Kidney tubule cell (primary cell): ENCODE measurements at regions not wholly inside any gene's neighbourhood (a gene's known extent, or its start where the extent isn't known, plus 50 kb on each side); places are given as distances from the start of the nearest gene placed in this dataset.
"Not testable (repeated sequence)": the region's sequence is repeated elsewhere in the genome, so short reads cannot be mapped to it uniquely, and the experiment has no call there.

Experiments
- DNase-seq: peaks from one replicate; pipeline ENCODE4 v3.0.0-alpha.2; 2018; ENCODE audit warnings: low spot score

- peak; percentile 52 for DNase-seq
These were observed 84.1 kb upstream of the SIRPA start for GRCh38 chr20:1810926-1811620.

DNA sequence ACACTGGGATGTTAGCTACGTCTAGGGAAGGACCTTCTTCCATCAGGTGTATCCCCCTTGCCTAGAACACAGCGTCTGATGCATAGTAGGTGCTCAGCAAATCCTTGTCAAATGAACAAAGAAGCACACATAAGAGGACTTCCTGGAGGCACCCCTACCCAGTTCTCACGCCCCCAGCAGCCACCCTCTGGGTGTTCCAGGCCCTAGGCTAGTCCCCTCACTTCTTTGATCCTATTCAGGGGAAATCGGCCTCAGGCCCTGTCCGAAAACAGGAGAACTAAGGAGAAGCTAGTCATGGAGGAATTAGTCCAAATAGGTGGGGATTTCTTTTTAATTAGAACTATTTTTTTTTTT lies 84.7 kb upstream of the SIRPA start:
- DNase-seq = no peak

DNA sequence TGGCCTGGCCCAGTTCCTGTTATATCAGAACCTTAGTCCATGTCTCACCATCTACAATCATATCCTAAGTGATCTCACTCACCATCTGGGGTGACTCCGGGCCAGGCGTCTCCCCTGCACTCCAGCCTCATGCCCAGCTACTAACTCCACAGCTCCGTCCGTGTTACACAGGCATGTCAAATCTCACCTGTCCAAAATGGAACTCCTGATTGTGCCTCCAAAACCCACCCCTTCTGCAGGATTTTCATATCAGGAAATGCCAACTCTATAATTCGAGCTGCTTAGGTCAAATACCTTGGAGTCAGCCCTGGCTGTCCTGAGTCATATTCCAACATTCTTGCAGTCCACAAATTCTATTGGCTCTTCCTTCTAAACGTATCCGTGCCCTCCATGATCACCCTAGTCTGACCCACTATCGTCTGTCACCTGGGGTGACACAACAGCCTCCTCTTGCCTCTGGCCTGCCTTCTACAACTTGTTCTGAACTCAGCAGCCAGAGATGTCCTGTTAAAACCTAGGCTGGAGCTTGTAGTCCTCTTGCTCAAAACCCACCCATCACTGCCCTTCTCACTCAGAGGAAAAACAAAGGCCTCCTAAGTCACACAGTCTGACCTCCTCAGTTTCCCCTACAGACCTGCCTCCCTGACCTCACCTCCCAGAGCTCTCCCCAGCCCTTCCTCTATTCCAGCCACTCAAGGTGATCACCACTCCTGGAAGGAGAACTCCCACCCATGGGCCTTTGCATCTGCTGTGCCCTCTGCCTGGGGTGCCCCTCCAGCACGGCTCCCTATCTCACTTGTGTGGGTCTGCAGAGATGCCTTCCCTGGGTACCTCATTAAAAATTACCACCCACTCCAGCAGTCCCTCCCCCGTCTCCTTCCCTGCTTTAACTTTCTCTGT lies 85.3 kb upstream of the SIRPA start:
- peak; percentile 99 for DNase-seq

DNA sequence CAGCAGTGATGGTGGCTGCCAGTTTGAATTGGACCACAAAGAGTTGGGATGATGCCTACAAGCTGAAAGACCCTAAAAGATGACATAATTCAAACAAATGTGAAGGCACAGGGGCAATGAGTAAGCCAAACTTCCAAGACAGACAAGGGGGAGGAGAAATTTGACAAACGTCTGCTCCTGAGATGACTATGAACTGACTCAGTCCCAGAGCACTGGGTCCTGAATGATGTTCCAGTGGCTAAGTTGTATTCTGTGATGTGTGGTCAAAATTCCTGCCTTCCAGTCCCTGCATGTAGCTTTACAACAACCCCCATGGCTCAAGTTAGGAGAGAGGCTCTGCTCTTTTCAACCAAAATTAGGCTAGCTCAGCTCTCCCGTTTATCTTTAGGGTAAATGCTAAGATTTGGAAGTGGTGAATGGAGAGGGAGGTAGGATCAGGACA lies 86.1 kb upstream of the SIRPA start:
- DNase-seq = peak; percentile 97

- no peak for DNase-seq
These were observed 87.1 kb upstream of the SIRPA start for GRCh38 chr20:1808101-1808500.

DNA sequence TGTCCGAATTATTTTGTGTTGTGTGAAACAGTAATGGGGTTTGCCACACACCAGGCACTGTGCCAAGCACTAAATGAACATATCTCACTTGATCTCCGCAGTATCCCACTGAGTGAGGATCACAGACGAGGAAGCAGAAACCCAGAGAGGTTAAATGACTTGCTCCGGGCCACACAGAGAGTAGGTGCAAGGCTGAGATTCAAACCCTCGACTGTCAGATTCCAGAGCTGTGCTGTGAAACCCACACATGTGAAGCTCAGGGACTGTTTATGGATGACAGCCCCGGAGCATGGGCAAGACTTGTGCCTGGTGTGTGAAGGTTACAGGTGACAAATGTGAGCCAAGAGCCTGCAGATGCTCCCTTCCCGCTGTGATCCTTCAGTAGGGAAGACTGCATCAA lies 87.8 kb upstream of the SIRPA start:
- no peak for DNase-seq

- DNase-seq = no peak
These were observed 88.8 kb upstream of the SIRPA start for GRCh38 chr20:1806456-1806855.

GRCh38 chr20:1805816-1806215 lies 89.4 kb upstream of the SIRPA start:
- DNase-seq = no peak

- DNase-seq = peak; percentile 78
These were observed 90.0 kb upstream of the SIRPA start for GRCh38 chr20:1805161-1805581.

- DNase-seq = no peak
These were observed 90.7 kb upstream of the SIRPA start for GRCh38 chr20:1804554-1804956.

GRCh38 chr20:1803932-1804501 lies 91.2 kb upstream of the SIRPA start:
- DNase-seq = no peak

DNA sequence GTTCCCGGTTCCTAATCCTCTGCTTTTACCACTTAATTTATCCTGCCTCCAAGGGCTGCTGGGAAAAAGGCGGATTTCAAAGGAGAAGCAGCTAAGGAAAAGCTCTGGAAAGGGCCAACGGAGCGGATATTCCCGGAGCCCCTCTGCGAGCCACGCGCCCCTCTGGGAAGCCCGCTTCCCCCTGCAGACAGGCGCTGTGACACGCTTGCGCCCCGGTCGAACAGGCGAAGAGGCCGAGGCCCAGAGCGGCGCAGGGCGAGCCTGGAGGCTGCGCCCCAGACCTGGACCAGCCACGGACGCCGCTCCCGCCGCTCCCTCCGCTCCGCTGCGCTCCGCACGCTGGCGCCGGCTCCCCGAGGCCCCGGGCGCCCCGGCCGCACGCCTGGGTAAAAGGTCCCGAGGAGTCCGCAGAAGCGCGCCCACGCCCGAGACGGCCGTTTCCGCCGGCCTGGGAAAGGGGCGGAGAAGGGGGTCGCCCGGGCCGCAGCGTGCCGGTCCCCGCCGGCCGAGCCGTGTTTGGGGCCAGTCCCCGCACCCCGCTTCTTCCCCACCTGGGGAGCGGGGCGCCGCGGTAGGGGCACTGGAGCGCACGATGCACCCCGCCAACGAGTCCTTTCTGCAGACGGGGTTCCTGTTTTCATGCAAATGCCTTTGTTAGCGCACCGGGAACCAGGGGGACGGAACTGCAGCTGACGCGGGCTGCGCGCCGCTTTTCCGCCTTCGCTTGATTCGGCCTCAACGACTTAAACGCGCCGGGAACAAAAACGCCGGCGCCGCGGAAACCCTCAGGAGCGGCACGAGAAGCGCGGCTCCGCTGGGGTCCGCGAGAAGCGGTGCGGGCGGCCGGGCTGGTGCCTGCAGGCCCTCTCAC lies 91.9 kb upstream of the SIRPA start:
- peak; percentile 69 for DNase-seq

GRCh38 chr20:1802385-1803060 lies 92.7 kb upstream of the SIRPA start:
- peak; percentile 79 for DNase-seq

- no peak for DNase-seq
These were observed 93.3 kb upstream of the SIRPA start for GRCh38 chr20:1801929-1802306.

- no peak for DNase-seq
These were observed 93.8 kb upstream of the SIRPA start for GRCh38 chr20:1801225-1801928.

DNA sequence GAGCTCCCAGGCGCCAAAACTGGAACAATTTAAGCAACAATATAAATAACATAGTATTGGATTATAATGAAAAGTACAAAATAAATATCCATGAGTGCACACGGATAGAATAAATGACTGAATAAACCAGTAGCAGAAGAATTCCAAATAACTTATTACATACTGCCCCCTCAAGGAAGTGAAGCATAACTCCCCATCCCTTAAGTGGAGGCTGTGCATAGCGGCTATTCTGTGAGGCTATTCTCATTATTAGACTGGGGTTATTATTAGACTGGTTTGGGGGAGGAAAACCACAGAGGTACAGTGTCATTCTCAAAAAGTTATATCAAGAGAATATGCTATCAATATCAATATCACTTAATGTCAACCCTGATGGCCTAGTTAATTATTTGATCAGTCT lies 94.4 kb upstream of the SIRPA start:
- DNase-seq = peak; percentile 53

- DNase-seq = no peak
These were observed 95.0 kb upstream of the SIRPA start for GRCh38 chr20:1800180-1800579.

DNA sequence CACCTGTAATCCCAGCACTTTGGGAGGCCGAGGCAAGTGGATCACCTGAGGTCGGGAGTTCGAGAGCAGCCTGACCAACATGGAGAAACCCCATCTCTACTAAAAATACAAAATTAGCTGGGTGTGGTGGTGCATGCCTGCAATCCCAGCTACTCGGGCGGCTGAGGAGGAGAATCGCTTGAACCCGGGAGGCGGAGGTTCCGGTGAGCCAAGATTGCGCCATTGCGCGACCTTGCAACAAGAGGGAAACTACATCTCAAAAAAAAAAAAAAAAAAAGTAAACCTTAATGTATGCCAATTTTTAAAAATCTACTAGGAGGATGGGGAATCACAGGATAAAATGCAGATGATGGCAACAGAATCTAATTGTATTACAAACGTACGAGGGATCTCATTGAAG lies 95.5 kb upstream of the SIRPA start:
- DNase-seq = not testable (repeated sequence)

- DNase-seq = no peak
These were observed 96.2 kb upstream of the SIRPA start for GRCh38 chr20:1798982-1799381.

GRCh38 chr20:1793821-1794220 lies 101.4 kb upstream of the SIRPA start:
- no peak for DNase-seq

DNA sequence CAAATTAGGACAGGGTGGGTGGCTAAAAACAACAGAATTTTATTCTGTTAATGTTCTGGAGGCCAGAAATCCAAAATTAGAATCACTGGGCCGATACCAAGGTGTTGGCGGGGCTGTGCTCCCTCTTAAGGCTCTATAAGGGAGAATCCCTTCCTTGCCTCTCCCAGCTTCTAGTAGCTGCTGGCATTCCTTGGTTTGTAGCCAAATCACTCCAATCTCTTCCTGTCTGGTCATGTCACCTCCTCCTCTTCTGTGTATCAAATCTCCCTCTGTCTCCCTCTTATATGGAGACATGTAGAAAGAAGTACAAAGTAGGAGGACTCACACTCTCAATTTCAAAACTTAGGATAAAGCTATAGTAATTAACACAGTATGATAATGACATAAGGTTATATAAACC lies 102.9 kb upstream of the SIRPA start:
- peak; percentile 13 for DNase-seq
